DND-41 (cell line): ENCODE measurements at regions not wholly inside any gene's neighbourhood (a gene's known extent, or its start where the extent isn't known, plus 50 kb on each side); places are given as distances from the start of the nearest gene placed in this dataset.

Experiments
- ATAC-seq: fragments of 200-7000 bp; cut with Tn5 transposase; 3 replicates; pipeline ENCODE4 v1.9.1; 2021; ENCODE audit warnings: low read depth; ENCODE audit not compliant: insufficient read depth
- DNase-seq: peaks from one replicate; pipeline ENCODE4 v3.0.0-alpha.2; 2020
- H2AFZ ChIP-seq: 2 replicates; pipeline ENCODE4 v1.6.0; 2012; ENCODE audit warnings: low read depth, low read length
- H3K27ac ChIP-seq: 2 replicates; pipeline ENCODE4 v1.5.1; 2012; ENCODE audit warnings: low read length, inconsistent platforms
- H3K27me3 ChIP-seq: fragments of 200-600 bp; sonication (generic); 2 replicates; pipeline ENCODE4 v1.6.0; 2012; ENCODE audit warnings: low read length, mild to moderate bottlenecking, inconsistent platforms; ENCODE audit not compliant: insufficient read depth, poor library complexity
- H3K36me3 ChIP-seq: 2 replicates; pipeline ENCODE4 v1.5.1; 2012; ENCODE audit warnings: low read length, inconsistent platforms; ENCODE audit not compliant: insufficient read depth
- H3K4me1 ChIP-seq: 2 replicates; pipeline ENCODE4 v1.5.1; 2012; ENCODE audit warnings: mild to moderate bottlenecking, low read length; ENCODE audit not compliant: insufficient read depth
- H3K4me2 ChIP-seq: 2 replicates; pipeline ENCODE4 v1.6.0; 2012; ENCODE audit warnings: mild to moderate bottlenecking, moderate library complexity, low read length, inconsistent platforms; ENCODE audit not compliant: insufficient read depth
- H3K4me3 ChIP-seq, 2 experiments: fragments of 200-600 bp in 1 of 2; shearing (Covaris generic) in 1 of 2; 2 replicates each; pipeline ENCODE4 v1.5.1; 2012 to 2016; ENCODE audit warnings: inconsistent platforms in 2 of 2, low read length in 2 of 2, mild to moderate bottlenecking in 2 of 2, low read depth in 1 of 2, moderate library complexity in 1 of 2
- H3K79me2 ChIP-seq: 2 replicates; pipeline ENCODE4 v1.6.0; 2012; ENCODE audit warnings: low read length, inconsistent platforms; ENCODE audit not compliant: insufficient read depth
- H3K9ac ChIP-seq: 2 replicates; pipeline ENCODE4 v1.6.0; 2012; ENCODE audit warnings: low read depth, mild to moderate bottlenecking, inconsistent platforms, low read length, moderate library complexity
- H3K9me3 ChIP-seq: 2 replicates; pipeline ENCODE4 v1.5.1; 2012; ENCODE audit warnings: low read length, moderate library complexity, mild to moderate bottlenecking, inconsistent platforms; ENCODE audit not compliant: insufficient read depth, severe bottlenecking
- H4K20me1 ChIP-seq: 2 replicates; pipeline ENCODE4 v1.6.0; 2012; ENCODE audit warnings: low read length; ENCODE audit not compliant: insufficient read depth
- CTCF ChIP-seq: IDR thresholded peaks from 2 replicates; pipeline ENCODE4 v1.5.1; 2012; ENCODE audit warnings: borderline replicate concordance, low read length, moderate library complexity, mild to moderate bottlenecking; ENCODE audit not compliant: poor library complexity, severe bottlenecking; ENCODE audit errors: extremely low read depth
- EZH2 ChIP-seq: IDR thresholded peaks from 3 replicates; pipeline ENCODE4 v1.6.1; 2012; ENCODE audit warnings: borderline replicate concordance, low read depth, mild to moderate bottlenecking, moderate library complexity, low read length, inconsistent platforms; ENCODE audit not compliant: severe bottlenecking

- H3K79me2 ChIP-seq = no peaks in the 10 kb centered on the region
- no peak overlapping the region for H3K4me3 ChIP-seq
- DNase-seq (no peak), ATAC-seq (no peak)
- no peaks in the 10 kb centered on the region for H3K36me3 ChIP-seq
- H3K27me3 ChIP-seq = no peaks in the 10 kb centered on the region
- no peaks in the 10 kb centered on the region for H4K20me1 ChIP-seq
- H3K9me3 ChIP-seq = no peaks in the 10 kb centered on the region
- H3K9ac ChIP-seq = no peak overlapping the region
- H3K27ac ChIP-seq = no peak overlapping the region
- H3K4me1 ChIP-seq = no peaks in the 10 kb centered on the region
- no peak overlapping the region for H2AFZ ChIP-seq
- TF ChIP-seq EZH2 (no peak), CTCF (no peak)
- H3K4me2 ChIP-seq = no peak overlapping the region
Observed at GRCh38 chr2:52115750-52116149, 1083.8 kb upstream of the NRXN1 start.

GRCh38 chr2:52113338-52113737 lies 1081.4 kb upstream of the NRXN1 start:
- no peak overlapping the region for H3K9ac ChIP-seq
- H2AFZ ChIP-seq = no peak overlapping the region
- H3K4me1 ChIP-seq = no peaks in the 10 kb centered on the region
- no peaks in the 10 kb centered on the region for H4K20me1 ChIP-seq
- no peaks in the 10 kb centered on the region for H3K9me3 ChIP-seq
- H3K27me3 ChIP-seq = no peaks in the 10 kb centered on the region
- ATAC-seq = no peak
- H3K36me3 ChIP-seq = no peaks in the 10 kb centered on the region
- DNase-seq = no peak
- TF ChIP-seq EZH2 (no peak), CTCF (no peak)
- H3K79me2 ChIP-seq = no peaks in the 10 kb centered on the region
- no peak overlapping the region for H3K27ac ChIP-seq
- H3K4me3 ChIP-seq = no peak overlapping the region
- no peak overlapping the region for H3K4me2 ChIP-seq

GRCh38 chr2:52112141-52112540 lies 1080.2 kb upstream of the NRXN1 start:
- ATAC-seq = no peak
- Histone ChIP-seq H3K4me3 (no peak overlapping the region), H3K36me3 (no peaks in the 10 kb centered on the region), H3K4me1 (no peaks in the 10 kb centered on the region), H2AFZ (no peak overlapping the region), H3K27ac (no peak overlapping the region), H4K20me1 (no peaks in the 10 kb centered on the region), H3K79me2 (no peaks in the 10 kb centered on the region), H3K27me3 (no peaks in the 10 kb centered on the region), H3K9me3 (no peaks in the 10 kb centered on the region), H3K4me2 (no peak overlapping the region), H3K9ac (no peak overlapping the region)
- TF ChIP-seq CTCF (no peak), EZH2 (no peak)
- DNase-seq = no peak

GRCh38 chr2:52107124-52107523 lies 1075.2 kb upstream of the NRXN1 start:
- no peak overlapping the region for H3K4me2 ChIP-seq

More at GRCh38 chr2:52107124-52107523, 1075.2 kb upstream of the NRXN1 start:
- no peaks in the 10 kb centered on the region for H3K27me3 ChIP-seq
- TF ChIP-seq CTCF (no peak), EZH2 (no peak)
- H3K79me2 ChIP-seq = no peaks in the 10 kb centered on the region
- ATAC-seq (no peak), DNase-seq (no peak)
- no peaks in the 10 kb centered on the region for H3K9me3 ChIP-seq
- H2AFZ ChIP-seq = no peak overlapping the region
- no peak overlapping the region for H3K4me3 ChIP-seq
- no peaks in the 10 kb centered on the region for H4K20me1 ChIP-seq
- H3K9ac ChIP-seq = no peak overlapping the region
- no peaks in the 10 kb centered on the region for H3K4me1 ChIP-seq
- no peak overlapping the region for H3K27ac ChIP-seq
- no peaks in the 10 kb centered on the region for H3K36me3 ChIP-seq
